IMR-90 (cell line): ENCODE measurements at regions not wholly inside any gene's neighbourhood (a gene's known extent, or its start where the extent isn't known, plus 50 kb on each side); places are given as distances from the start of the nearest gene placed in this dataset.

Experiments used
- ATAC-seq: fragments of 200-7000 bp; cut with Tn5 transposase; 2 replicates; pipeline ENCODE4 v1.9.1; 2020; ENCODE audit warnings: low read depth, mild to moderate bottlenecking, moderate library complexity
- BruUV-seq: library from RNA; stranded (reverse); fragments of 400-500 nt; replicated peaks from 2 replicates; lab custom pipeline; 2021; lab: Mats Ljungman, UMichigan
- CTCF ChIA-PET: fragments of 300-600 bp; formaldehyde crosslinking; extraction: SDS; loops from one replicate; lab custom pipeline; 2021; ENCODE audit warnings: antibody characterized with exemption; lab: Yijun Ruan, JAX
- POLR2A ChIA-PET: fragments of 300-600 bp; sonication (Branson Sonifier 250); formaldehyde crosslinking; loops from one replicate; lab custom pipeline; 2022; ENCODE audit warnings: antibody characterized with exemption; ENCODE audit not compliant: unreplicated experiment; lab: Charles Lee
- DNase-seq: peaks from one replicate; pipeline ENCODE4 v3.0.0; 2013
- H2AFZ ChIP-seq: replicated peaks from 2 replicates; pipeline ENCODE3; 2013; ENCODE audit warnings: low read length, mild to moderate bottlenecking; ENCODE audit not compliant: poor library complexity
- H2AK5ac ChIP-seq: 2 replicates; pipeline ENCODE4 v1.6.1; 2013; ENCODE audit warnings: low read depth, low read length, inconsistent platforms
- H2AK9ac ChIP-seq: replicated peaks from 2 replicates; pipeline ENCODE3; 2013; ENCODE audit warnings: mild to moderate bottlenecking, low read depth, low read length, moderate library complexity; ENCODE audit not compliant: poor library complexity
- H2BK120ac ChIP-seq: 2 replicates; pipeline ENCODE4 v1.6.1; 2013; ENCODE audit warnings: low read depth, low read length, inconsistent platforms
- H2BK15ac ChIP-seq: 3 replicates; pipeline ENCODE4 v1.6.1; 2013; ENCODE audit warnings: low read depth, low read length, inconsistent platforms
- H2BK20ac ChIP-seq: 2 replicates; pipeline ENCODE4 v1.6.1; 2013; ENCODE audit warnings: low read depth, mild to moderate bottlenecking, inconsistent platforms, low read length, moderate library complexity
- H2BK5ac ChIP-seq: 2 replicates; pipeline ENCODE4 v1.6.1; 2013; ENCODE audit warnings: mild to moderate bottlenecking, low read depth, low read length, inconsistent platforms; ENCODE audit not compliant: poor library complexity, severe bottlenecking
- H3K14ac ChIP-seq: replicated peaks from 2 replicates; pipeline ENCODE4 v1.6.1; 2013; ENCODE audit warnings: low read depth, low read length, inconsistent platforms
- H3K18ac ChIP-seq: 2 replicates; pipeline ENCODE4 v1.6.1; 2013; ENCODE audit warnings: low read depth, low read length, control low read depth
- H3K23ac ChIP-seq: 2 replicates; pipeline ENCODE4 v1.6.1; 2013; ENCODE audit warnings: low read depth, low read length, inconsistent platforms
- H3K27ac ChIP-seq: 2 replicates; pipeline ENCODE4 v1.5.1; 2013; ENCODE audit warnings: mild to moderate bottlenecking, control low read depth, low read length; ENCODE audit not compliant: insufficient read depth
- H3K27me3 ChIP-seq: 2 replicates; pipeline ENCODE4 v1.6.1; 2013; ENCODE audit warnings: low read length; ENCODE audit not compliant: control insufficient read depth, insufficient read depth
- H3K36me3 ChIP-seq: 2 replicates; pipeline ENCODE4 v1.6.1; 2013; ENCODE audit warnings: low read length, mixed read lengths; ENCODE audit not compliant: control insufficient read depth, insufficient read depth
- H3K4ac ChIP-seq: 2 replicates; pipeline ENCODE4 v1.6.1; 2013; ENCODE audit warnings: low read depth, low read length, inconsistent platforms
- H3K4me1 ChIP-seq: 2 replicates; pipeline ENCODE4 v1.6.1; 2013; ENCODE audit warnings: low read length, mixed read lengths; ENCODE audit not compliant: control insufficient read depth, insufficient read depth
- H3K4me2 ChIP-seq: 2 replicates; pipeline ENCODE4 v1.6.1; 2013; ENCODE audit warnings: low read depth, mild to moderate bottlenecking, control low read depth, low read length, moderate library complexity
- H3K4me3 ChIP-seq: 2 replicates; pipeline ENCODE4 v1.5.1; 2013; ENCODE audit warnings: low read depth, mild to moderate bottlenecking, control low read depth, low read length, moderate library complexity; ENCODE audit not compliant: insufficient read depth
- H3K56ac ChIP-seq: 2 replicates; pipeline ENCODE4 v1.6.1; 2013; ENCODE audit warnings: low read length, inconsistent platforms; ENCODE audit not compliant: insufficient read depth; ENCODE audit errors: extremely low read depth
- H3K79me1 ChIP-seq, 2 experiments: 2 replicates each; pipeline ENCODE4 v1.6.1; 2013; ENCODE audit warnings: low read length in 2 of 2, inconsistent platforms in 1 of 2, low read depth in 1 of 2
- H3K9ac ChIP-seq: 2 replicates; pipeline ENCODE4 v1.6.1; 2013; ENCODE audit warnings: low read depth, low read length, control low read depth
- H3K9me1 ChIP-seq: 2 replicates; pipeline ENCODE4 v1.6.1; 2013; ENCODE audit warnings: low read length, inconsistent platforms; ENCODE audit not compliant: insufficient read depth
- H3K9me3 ChIP-seq: 2 replicates; pipeline ENCODE4 v1.6.1; 2013; ENCODE audit warnings: low read length; ENCODE audit not compliant: control insufficient read depth, insufficient read depth
- H4K20me1 ChIP-seq: 2 replicates; pipeline ENCODE4 v1.6.1; 2013; ENCODE audit warnings: low read length, inconsistent platforms; ENCODE audit not compliant: insufficient read depth
- H4K5ac ChIP-seq: 2 replicates; pipeline ENCODE4 v1.6.1; 2013; ENCODE audit warnings: mild to moderate bottlenecking, low read depth, low read length, control low read depth
- H4K8ac ChIP-seq, 2 experiments: 2 replicates each; pipeline ENCODE4 v1.6.1; 2013; ENCODE audit warnings: low read depth in 2 of 2, low read length in 2 of 2, control low read depth in 1 of 2, inconsistent platforms in 1 of 2
- H4K91ac ChIP-seq: 2 replicates; pipeline ENCODE4 v1.6.1; 2013; ENCODE audit warnings: low read depth, low read length, inconsistent platforms; ENCODE audit not compliant: insufficient read depth
- BHLHE40 ChIP-seq: fragments of 150-350 bp; IDR thresholded peaks from 2 replicates; pipeline ENCODE4 v1.6.1; 2016; ENCODE audit warnings: mild to moderate bottlenecking, low read depth, low read length
- CEBPB ChIP-seq: IDR thresholded peaks from 2 replicates; pipeline ENCODE4 v1.6.1; 2012; ENCODE audit warnings: low read depth, low read length, improper control_type of control experiment
- CHD1 ChIP-seq: IDR thresholded peaks from 2 replicates; pipeline ENCODE4 v1.6.1; 2012; ENCODE audit warnings: low read depth, low read length, improper control_type of control experiment
- MAFK ChIP-seq: IDR thresholded peaks from 2 replicates; pipeline ENCODE4 v1.6.1; 2012; ENCODE audit warnings: low read depth, low read length, improper control_type of control experiment
- MAZ ChIP-seq: IDR thresholded peaks from 2 replicates; pipeline ENCODE4 v1.6.1; 2012; ENCODE audit warnings: low read depth, mild to moderate bottlenecking, low read length, improper control_type of control experiment, moderate library complexity, borderline replicate concordance
- MXI1 ChIP-seq: IDR thresholded peaks from 2 replicates; pipeline ENCODE4 v1.6.1; 2012; ENCODE audit warnings: low read depth, mild to moderate bottlenecking, low read length, moderate library complexity, borderline replicate concordance
- NFE2L2 ChIP-seq: fragments of 150-350 bp; IDR thresholded peaks from 2 replicates; pipeline ENCODE4 v1.6.1; 2016; ENCODE audit warnings: low read depth, mild to moderate bottlenecking, low read length
- POLR2A ChIP-seq: IDR thresholded peaks from 2 replicates; pipeline ENCODE4 v1.6.1; 2012; ENCODE audit warnings: mild to moderate bottlenecking, low read depth, low read length
- RAD21 ChIP-seq: IDR thresholded peaks from 2 replicates; pipeline ENCODE4 v1.6.1; 2012; ENCODE audit warnings: low read length, improper control_type of control experiment
- RCOR1 ChIP-seq: IDR thresholded peaks from 2 replicates; pipeline ENCODE4 v1.6.1; 2012; ENCODE audit warnings: mild to moderate bottlenecking, low read length, improper control_type of control experiment; ENCODE audit not compliant: insufficient replicate concordance
- RFX5 ChIP-seq: IDR thresholded peaks from 2 replicates; pipeline ENCODE4 v1.8.0; 2012; ENCODE audit warnings: low read depth, mild to moderate bottlenecking, low read length, moderate library complexity
- SMC3 ChIP-seq: fragments of 150-350 bp; IDR thresholded peaks from 2 replicates; pipeline ENCODE4 v1.6.1; 2016; ENCODE audit warnings: low read depth, mild to moderate bottlenecking, antibody characterized with exemption, low read length, moderate library complexity
- WGBS, 2 experiments: methylation state at CpG; one replicate each; pipeline versions ENCODE4 v1.1.5 to v1.1.7; 2013; ENCODE audit warnings: missing lambda C conversion rate in 2 of 2; ENCODE audit not compliant: insufficient read length in 1 of 2; ENCODE audit errors: extremely low coverage in 2 of 2; 5-methylcytosine and 5-hydroxymethylcytosine counted together
- dilution Hi-C: fragments of 300-500 bp; cut with HindIII; formaldehyde crosslinking; loops from one replicate; pipeline ENCODE4 v1.14.3; 2018; ENCODE audit warnings: low sequenced_read_pairs; ENCODE audit not compliant: unreplicated experiment
- in situ Hi-C: fragments of 300-500 bp; cut with MboI; formaldehyde crosslinking; loops from 3 replicates; pipeline ENCODE4 v1.14.3; 2019; ENCODE audit warnings: low sequenced_read_pairs, inconsistent platforms, mixed read lengths
- intact Hi-C: fragments of 100-400 bp; cut with micrococcal nuclease; formaldehyde crosslinking; loops from 2 replicates; pipeline ENCODE4 v1.10.0; 2022
- TF ChIP-seq, protein P1 (sequence below): fragments of 150-350 bp; IDR thresholded peaks from 2 replicates; pipeline ENCODE4 v1.6.1; 2016; ENCODE audit warnings: low read depth, mild to moderate bottlenecking, low read length, moderate library complexity, borderline replicate concordance
- TF ChIP-seq, protein P2 (sequence below): conservative IDR thresholded peaks from 2 replicates; pipeline ENCODE4 v1.5.1; 2012; ENCODE audit warnings: mild to moderate bottlenecking, low read depth, low read length, improper control_type of control experiment
- TF ChIP-seq, protein P3 (sequence below): fragments of 150-350 bp; IDR thresholded peaks from 2 replicates; pipeline ENCODE4 v1.6.1; 2017; ENCODE audit warnings: mild to moderate bottlenecking, antibody characterized with exemption, low read length, low read depth

DNA sequence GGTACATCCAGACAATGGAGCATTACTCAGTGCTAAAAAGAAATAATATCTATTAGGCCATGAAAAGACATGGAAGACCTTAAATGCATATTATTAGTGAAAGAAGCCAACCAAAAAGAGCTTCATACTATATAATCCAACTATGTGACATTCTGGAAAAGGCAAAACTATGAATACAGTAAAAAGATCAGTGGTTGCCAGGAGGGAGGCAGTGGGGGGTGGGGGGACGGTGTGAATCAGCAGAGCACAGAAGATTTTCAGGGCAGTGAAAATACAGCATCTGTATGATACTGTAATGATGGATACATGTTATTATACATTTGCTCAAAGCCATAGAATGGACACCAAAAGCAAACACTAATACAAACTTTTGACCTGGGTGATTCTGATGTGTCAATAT, 339.4 kb upstream of the SNX7 start:
- BruUV-seq, result no TSS peak
- no peak overlapping the region for H2AFZ ChIP-seq
- no CpG with 5 or more reads among the region's 1 CpG for WGBS, 2 experiments
- ChIA-PET POLR2A (no interaction called here), CTCF (no interaction called here)
- peak overlapping the region; percentile 42; the same call in 1 of the 2 replicates for H4K5ac ChIP-seq
- no peak overlapping the region; the same call in 1 of the 2 replicates for H3K27ac ChIP-seq
- no peak overlapping the region; the same call in 1 of the 2 replicates for H4K91ac ChIP-seq
- in situ Hi-C loops (no loop called here), dilution Hi-C loops (no loop called here), intact Hi-C loops (loop anchor here (5.0 kb wide), 2 partner anchors 120 to 270 kb away; no protein-coding TSS in a partner anchor)
- no peak overlapping the region for H3K9ac ChIP-seq
- H3K14ac ChIP-seq, result peak overlapping the region; percentile 22; the same call in 1 of the 2 replicates
- 0 out of 3 replicates have a peak overlapping the region, but pooled peaks have one; percentile 58 for H2BK15ac ChIP-seq
- peaks cover 13% of the 10 kb centered on the region for H3K4me1 ChIP-seq
- H2BK120ac ChIP-seq, result peak overlapping the region; percentile 76
- peaks cover 4% of the 10 kb centered on the region for H3K9me1 ChIP-seq
- peak overlapping the region in 1 of 2 experiments; percentile 72; a peak in 2 of 4 replicates for H4K8ac ChIP-seq
- H2BK5ac ChIP-seq, result peak overlapping the region; percentile 40
- peak overlapping the region; percentile 58; the same call in 1 of the 2 replicates for H2AK5ac ChIP-seq
- H3K9me3 ChIP-seq, result no peaks in the 10 kb centered on the region
- H4K20me1 ChIP-seq, result no peaks in the 10 kb centered on the region
- TF ChIP-seq, protein P1, sequence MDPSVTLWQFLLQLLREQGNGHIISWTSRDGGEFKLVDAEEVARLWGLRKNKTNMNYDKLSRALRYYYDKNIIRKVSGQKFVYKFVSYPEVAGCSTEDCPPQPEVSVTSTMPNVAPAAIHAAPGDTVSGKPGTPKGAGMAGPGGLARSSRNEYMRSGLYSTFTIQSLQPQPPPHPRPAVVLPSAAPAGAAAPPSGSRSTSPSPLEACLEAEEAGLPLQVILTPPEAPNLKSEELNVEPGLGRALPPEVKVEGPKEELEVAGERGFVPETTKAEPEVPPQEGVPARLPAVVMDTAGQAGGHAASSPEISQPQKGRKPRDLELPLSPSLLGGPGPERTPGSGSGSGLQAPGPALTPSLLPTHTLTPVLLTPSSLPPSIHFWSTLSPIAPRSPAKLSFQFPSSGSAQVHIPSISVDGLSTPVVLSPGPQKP, result no peak
- TF ChIP-seq SMC3 (no peak), MAZ (no peak), BHLHE40 (no peak), POLR2A (no peak), RFX5 (no peak), CEBPB (no peak), MAFK (no peak), RAD21 (no peak), CHD1 (no peak), RCOR1 (no peak), NFE2L2 (no peak), MXI1 (no peak)
- TF ChIP-seq, protein P2, sequence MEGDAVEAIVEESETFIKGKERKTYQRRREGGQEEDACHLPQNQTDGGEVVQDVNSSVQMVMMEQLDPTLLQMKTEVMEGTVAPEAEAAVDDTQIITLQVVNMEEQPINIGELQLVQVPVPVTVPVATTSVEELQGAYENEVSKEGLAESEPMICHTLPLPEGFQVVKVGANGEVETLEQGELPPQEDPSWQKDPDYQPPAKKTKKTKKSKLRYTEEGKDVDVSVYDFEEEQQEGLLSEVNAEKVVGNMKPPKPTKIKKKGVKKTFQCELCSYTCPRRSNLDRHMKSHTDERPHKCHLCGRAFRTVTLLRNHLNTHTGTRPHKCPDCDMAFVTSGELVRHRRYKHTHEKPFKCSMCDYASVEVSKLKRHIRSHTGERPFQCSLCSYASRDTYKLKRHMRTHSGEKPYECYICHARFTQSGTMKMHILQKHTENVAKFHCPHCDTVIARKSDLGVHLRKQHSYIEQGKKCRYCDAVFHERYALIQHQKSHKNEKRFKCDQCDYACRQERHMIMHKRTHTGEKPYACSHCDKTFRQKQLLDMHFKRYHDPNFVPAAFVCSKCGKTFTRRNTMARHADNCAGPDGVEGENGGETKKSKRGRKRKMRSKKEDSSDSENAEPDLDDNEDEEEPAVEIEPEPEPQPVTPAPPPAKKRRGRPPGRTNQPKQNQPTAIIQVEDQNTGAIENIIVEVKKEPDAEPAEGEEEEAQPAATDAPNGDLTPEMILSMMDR, result no peak
- TF ChIP-seq, protein P3, sequence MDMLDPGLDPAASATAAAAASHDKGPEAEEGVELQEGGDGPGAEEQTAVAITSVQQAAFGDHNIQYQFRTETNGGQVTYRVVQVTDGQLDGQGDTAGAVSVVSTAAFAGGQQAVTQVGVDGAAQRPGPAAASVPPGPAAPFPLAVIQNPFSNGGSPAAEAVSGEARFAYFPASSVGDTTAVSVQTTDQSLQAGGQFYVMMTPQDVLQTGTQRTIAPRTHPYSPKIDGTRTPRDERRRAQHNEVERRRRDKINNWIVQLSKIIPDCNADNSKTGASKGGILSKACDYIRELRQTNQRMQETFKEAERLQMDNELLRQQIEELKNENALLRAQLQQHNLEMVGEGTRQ, result no peak
- peak overlapping the region; percentile 46; the same call in 1 of the 2 replicates for H2BK20ac ChIP-seq
- H3K4me2 ChIP-seq, result no peak overlapping the region
- H3K27me3 ChIP-seq, result no peaks in the 10 kb centered on the region
- no peak overlapping the region for H3K56ac ChIP-seq
- H3K79me1 ChIP-seq, result no peaks in the 10 kb centered on the region
- no peak overlapping the region for H2AK9ac ChIP-seq
- no peak for ATAC-seq
- H3K4me3 ChIP-seq, result no peak overlapping the region
- no peak for DNase-seq
- no peak overlapping the region for H3K23ac ChIP-seq
- peak overlapping the region; percentile 29; the same call in 1 of the 2 replicates for H3K18ac ChIP-seq
- H3K4ac ChIP-seq, result peak overlapping the region; percentile 19; the same call in 1 of the 2 replicates
- no peaks in the 10 kb centered on the region for H3K36me3 ChIP-seq
